Stomach (tissue), 4 donors: ENCODE measurements at regions not wholly inside any gene's neighbourhood (a gene's known extent, or its start where the extent isn't known, plus 50 kb on each side); places are given as distances from the start of the nearest gene placed in this dataset.

ENCODE experiments used
- POLR2A ChIP-seq, 4 donors: fragments of 450-650 bp; IDR thresholded peaks; one replicate each; pipeline ENCODE4 v1.6.1; 2016; ENCODE audit warnings: antibody characterized with exemption in 4 of 4, control low read depth in 2 of 4, mild to moderate bottlenecking in 1 of 4, moderate library complexity in 1 of 4
- POLR2AphosphoS5 ChIP-seq, 3 donors: sonication (generic); formaldehyde crosslinking; IDR thresholded peaks; one replicate each; pipeline ENCODE4 v1.6.1; 2016; ENCODE audit warnings: antibody characterized with exemption in 3 of 3
- TF ChIP-seq, protein P1 (sequence below), 7 experiments: fragments of 450-650 bp in 4 of 7; fragments of 200-600 bp in 3 of 7; sonication (generic) in 3 of 7; IDR thresholded peaks; one replicate each; pipeline ENCODE4 v1.5.1; 2016 to 2019; ENCODE audit warnings: antibody characterized with exemption in 7 of 7, control low read depth in 2 of 7, mild to moderate bottlenecking in 1 of 7

DNA sequence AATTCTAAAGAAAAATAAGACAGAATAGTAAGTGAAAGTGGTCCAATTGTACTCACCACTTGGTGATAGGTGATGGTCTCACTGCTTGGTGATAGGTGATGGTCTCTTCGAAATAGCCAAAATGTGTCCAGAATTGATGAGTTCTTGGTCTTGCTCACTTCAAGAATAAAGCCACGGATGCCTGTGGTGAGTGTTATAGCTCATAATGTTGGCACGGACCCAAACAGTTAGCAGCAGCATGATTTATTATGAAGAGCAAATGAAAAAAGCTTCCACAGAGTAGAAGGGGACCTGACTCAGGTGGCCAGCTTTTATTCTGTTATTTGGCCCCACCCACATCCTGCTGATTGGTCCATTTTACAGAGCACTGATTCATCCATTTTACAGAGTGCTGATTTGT, 272.6 kb downstream of the RPS4Y2 start:
- TF ChIP-seq, protein P1, sequence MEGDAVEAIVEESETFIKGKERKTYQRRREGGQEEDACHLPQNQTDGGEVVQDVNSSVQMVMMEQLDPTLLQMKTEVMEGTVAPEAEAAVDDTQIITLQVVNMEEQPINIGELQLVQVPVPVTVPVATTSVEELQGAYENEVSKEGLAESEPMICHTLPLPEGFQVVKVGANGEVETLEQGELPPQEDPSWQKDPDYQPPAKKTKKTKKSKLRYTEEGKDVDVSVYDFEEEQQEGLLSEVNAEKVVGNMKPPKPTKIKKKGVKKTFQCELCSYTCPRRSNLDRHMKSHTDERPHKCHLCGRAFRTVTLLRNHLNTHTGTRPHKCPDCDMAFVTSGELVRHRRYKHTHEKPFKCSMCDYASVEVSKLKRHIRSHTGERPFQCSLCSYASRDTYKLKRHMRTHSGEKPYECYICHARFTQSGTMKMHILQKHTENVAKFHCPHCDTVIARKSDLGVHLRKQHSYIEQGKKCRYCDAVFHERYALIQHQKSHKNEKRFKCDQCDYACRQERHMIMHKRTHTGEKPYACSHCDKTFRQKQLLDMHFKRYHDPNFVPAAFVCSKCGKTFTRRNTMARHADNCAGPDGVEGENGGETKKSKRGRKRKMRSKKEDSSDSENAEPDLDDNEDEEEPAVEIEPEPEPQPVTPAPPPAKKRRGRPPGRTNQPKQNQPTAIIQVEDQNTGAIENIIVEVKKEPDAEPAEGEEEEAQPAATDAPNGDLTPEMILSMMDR (IDR thresholded peaks at IDR 0.05) = no peak
- TF ChIP-seq POLR2AphosphoS5 (IDR thresholded peaks at IDR 0.05) (no peak), POLR2A (IDR thresholded peaks at IDR 0.05) (no peak)
